ENCODE measurements at regions not wholly inside any gene's neighbourhood (a gene's known extent, or its start where the extent isn't known, plus 50 kb on each side); places are given as distances from the start of the nearest gene placed in this dataset.

DNA sequence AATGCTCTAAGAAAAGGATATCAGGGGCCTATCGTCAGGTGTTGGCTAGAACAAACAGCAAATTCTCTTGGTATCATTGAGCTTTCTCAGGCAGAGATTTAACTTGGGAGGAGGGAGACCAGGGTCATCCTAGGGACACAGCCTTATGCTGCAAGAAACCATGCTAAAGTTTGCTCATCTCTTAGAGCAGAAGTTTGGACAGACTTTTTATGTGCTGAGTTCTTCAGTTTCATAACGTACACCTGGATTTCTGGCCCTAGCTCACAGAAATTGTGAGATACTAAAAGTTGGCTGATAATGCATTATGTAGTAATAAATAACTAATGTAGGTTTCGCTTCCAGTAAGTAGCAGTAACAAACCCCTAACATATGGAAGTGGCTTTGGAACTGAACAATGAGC, 1359.8 kb upstream of the CDH9 start:
- TF ChIP-seq, protein P1, sequence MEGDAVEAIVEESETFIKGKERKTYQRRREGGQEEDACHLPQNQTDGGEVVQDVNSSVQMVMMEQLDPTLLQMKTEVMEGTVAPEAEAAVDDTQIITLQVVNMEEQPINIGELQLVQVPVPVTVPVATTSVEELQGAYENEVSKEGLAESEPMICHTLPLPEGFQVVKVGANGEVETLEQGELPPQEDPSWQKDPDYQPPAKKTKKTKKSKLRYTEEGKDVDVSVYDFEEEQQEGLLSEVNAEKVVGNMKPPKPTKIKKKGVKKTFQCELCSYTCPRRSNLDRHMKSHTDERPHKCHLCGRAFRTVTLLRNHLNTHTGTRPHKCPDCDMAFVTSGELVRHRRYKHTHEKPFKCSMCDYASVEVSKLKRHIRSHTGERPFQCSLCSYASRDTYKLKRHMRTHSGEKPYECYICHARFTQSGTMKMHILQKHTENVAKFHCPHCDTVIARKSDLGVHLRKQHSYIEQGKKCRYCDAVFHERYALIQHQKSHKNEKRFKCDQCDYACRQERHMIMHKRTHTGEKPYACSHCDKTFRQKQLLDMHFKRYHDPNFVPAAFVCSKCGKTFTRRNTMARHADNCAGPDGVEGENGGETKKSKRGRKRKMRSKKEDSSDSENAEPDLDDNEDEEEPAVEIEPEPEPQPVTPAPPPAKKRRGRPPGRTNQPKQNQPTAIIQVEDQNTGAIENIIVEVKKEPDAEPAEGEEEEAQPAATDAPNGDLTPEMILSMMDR (conservative IDR thresholded peaks at IDR 0.05; ENCODE audit: low read length): no peak
- no peak for TF ChIP-seq EZH2phosphoT487 (IDR thresholded peaks at IDR 0.05; ENCODE audit: borderline replicate concordance, low read depth, low read length)

Measured in OCI-LY7 (cell line).